ENCODE measurements at regions not wholly inside any gene's neighbourhood (a gene's known extent, or its start where the extent isn't known, plus 50 kb on each side); places are given as distances from the start of the nearest gene placed in this dataset.

DNA sequence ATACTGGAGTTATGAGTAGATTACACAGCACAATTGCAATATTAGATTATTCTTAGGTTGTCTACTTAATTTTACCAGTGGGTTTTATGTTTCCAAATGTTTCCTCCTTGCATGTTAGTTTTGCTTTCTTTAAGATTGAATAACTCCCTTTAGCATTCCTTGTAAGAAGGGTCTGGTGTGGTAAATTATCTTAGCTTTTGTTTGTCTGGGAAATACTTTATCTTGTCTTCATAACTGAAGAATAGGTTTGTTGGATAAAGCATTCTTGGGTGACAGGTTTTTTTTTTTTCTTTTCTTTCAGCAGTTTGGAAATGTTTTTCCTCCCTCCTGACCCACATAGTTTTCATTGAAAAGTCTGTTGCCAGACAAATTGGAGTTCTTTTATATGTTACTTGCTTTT is 531.1 kb downstream of the ANXA1 start:
- DNase-seq = no peak

DNA sequence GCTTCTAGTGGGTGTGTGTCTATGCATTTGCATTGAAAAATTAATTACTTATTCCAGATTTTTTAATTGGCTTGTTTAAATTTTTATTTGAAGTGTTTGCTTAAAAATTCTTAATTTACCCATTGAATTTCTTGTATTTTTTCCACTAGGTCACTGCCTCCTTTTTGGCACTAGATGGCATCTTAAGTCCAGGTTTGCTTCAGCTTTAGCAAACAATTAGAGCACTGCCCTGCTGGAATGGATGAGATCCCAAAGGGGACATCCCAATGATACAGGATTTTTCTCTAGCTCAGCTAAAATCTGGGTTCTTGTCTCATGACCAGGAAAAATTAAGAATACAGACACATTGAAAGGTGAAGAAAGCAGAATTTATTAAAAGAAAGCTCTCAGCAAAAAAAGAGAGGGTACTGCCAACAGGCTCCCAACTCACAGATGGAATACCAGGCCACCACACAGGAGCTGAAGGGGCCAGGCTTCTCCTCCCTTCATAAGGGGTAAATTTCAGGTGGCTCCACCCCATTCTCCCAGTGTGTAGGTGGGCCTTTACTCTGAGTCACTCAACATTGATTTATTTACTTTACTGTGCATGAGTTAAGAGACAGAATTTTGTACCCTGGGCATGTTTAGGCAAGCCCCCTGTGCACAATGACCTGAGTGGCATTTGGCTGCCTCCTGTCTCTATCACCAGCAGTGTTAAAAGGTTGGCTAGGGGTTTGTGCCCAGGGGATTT is 532.4 kb downstream of the ANXA1 start:
- DNase-seq = no peak

DNA sequence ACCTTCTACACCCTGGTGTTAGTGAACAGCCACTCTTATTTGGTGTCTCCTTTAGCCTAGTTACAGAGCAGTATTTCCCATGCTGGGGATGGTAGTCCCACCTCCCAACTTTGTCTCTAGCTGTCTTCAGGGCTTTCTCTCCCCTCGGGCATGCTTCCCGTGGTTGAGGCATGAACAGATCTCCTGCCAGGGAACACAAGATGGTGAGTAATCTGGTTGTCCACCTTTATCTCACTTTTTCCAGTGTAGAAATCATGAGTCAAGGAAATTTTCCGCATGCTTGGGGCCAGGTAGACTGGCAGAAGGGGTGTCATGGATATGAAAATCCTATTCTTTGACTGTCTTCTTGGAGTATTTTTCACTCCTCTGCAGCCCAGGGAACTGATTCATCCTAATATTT is 532.9 kb downstream of the ANXA1 start:
- no peak for DNase-seq

DNA sequence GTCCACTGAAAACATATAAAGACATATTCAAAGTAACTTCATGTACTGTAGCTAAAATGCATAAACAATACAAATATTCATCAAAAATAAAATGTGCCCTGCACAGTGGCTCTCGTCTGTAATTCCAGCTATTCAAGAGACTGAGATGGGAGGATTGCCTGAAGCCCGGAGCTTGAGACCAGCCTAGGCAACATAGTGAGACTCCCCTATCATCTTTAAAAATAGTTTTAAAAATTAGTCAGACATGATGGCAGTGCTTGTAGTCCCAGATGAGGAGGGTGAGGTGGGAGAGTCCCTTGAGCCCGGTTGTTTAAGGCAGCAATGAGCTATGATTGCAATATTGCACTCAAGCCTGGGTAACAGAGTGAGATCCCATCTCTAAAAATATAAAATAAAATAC is 534.1 kb downstream of the ANXA1 start:
- DNase-seq = no peak

DNA sequence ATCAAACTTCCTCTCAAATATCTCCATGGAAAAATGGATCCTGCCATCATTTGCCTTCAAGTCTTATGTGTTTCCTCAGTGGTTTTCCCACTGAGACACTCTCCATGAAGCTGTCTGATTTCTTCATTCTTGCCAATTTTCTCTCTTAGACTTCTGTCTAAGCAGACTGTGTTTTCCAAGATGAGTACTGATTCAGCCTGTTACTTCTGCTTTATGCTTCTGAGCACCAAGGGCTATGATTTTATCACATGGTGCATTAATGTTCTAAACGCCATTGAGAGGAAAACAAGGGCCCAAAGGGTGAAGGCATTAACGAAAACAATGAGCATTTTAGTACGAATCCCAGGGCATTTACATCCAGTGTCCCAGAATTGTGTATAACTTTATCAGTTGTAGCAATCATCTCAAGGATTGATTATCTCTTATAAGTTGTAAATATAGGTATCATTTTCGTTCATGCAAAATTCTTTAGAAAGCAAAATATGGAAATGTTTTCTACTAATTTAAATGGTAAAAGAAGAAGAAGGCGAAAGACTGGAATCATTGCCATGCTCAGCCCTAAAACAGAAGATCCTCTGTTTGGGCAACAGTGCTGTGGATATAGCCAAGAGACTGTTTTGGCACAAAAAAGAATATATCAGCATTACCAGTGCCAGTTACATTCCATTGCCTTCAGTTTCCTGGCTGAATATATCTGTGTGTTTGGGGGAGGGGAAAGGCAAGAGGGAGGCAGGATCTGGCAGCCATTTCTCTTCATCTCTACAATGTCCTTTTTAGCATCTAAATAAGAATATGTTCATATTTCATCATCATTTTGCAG is 537.6 kb downstream of the ANXA1 start:
- DNase-seq = no peak

DNA sequence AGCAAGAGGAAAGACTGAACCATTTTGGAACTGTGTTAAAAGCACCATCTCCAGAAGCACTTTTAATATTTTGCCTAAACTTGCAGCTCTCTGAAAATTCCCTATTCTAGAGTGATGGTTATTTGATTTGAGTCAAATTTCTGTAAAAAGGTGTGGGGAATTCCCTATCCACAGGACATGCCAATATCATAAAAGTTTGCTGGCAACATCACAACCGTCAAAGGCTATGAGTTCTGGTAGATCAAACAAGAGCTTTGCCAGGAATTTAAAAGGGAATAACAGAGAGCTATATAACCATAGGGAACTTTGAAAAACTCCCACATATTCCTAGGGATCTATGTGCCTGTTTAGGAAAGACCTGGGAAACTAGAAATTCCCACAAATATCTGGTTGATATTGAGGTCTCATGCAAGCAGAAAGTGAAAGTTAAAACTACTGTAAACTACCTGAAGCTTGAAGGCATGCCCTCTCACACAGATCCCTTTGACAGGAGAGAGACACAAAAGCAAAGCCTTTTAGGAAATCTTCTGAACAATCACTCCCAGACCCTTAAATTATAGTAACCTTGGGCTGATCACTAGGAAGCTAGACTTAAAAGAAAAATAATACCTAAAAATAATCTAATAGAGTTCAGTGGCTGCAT is 549.9 kb downstream of the ANXA1 start:
- no peak for DNase-seq

DNA sequence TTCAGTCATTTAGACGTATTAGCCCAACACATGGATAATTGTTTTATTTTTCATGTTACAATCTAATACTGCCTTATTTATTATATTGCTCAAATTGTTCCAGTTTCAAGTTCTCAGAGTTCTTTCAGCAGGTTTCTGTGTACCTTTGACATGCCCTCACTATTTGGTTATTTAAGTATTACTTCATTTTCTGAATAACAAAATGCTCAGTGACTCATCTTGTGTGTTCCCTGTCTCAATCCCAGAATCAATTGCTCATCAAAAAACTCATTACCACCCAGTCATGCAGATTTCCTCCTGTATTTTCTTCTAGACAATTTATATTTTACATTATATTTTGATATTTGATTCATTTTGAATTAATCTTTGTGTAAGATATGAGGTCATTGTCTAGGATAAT is 562.6 kb downstream of the ANXA1 start:
- no peak for DNase-seq

DNA sequence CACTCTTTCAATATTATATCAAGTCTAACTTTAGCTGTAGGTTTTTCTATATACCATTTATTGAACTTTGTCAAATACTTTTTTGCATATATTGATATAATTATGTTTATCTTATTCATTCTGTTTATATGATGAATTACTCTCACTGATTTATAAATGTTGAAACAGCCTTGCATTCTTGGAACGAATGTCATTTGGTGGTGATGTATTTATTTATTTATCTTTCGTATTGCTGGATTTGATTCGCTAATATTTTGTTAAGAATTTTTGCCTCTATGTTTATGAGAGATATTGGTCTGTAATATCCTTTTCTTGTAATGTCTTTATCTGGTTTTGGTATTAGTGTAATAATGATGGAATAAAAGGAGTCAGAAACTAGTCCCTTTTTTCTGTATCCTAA is 563.9 kb downstream of the ANXA1 start:
- no peak for DNase-seq

DNA sequence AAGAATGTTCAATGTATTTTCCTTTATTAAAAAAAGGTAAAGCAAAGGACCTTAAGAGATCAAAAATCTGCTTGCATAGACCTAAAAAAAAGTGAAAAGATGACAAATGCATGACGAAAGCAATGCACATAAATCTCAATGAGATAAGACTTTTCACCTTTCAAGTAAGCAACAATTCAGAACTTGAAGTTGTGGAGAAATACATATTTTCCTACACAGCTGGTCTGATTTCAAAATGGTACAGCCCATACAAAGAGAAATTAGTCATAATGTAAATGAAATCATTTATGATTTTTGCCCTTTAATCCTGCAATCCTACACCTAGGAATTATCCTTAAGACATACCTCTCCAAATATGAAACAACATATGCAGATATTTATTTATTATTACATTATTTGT is 568.0 kb downstream of the ANXA1 start:
- DNase-seq = no peak

DNA sequence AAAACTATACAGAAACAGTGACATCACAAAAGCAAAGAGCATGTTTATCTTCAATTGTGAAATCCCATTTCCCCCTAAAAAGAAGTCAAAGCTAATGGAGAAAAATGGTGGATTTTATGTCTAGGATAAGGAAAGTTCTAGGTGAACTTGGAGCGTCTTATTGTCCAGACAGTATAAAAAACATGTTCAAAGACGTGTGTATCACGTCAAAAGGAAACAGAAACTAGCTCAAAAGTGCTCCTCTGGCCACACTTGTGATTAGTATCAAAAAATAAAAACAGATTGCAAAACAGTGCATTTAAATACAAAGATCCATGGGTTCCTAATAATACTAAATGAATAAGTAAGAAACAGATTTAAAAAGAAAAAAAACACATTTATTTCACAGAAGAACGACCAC is 568.9 kb downstream of the ANXA1 start:
- DNase-seq = no peak

DNA sequence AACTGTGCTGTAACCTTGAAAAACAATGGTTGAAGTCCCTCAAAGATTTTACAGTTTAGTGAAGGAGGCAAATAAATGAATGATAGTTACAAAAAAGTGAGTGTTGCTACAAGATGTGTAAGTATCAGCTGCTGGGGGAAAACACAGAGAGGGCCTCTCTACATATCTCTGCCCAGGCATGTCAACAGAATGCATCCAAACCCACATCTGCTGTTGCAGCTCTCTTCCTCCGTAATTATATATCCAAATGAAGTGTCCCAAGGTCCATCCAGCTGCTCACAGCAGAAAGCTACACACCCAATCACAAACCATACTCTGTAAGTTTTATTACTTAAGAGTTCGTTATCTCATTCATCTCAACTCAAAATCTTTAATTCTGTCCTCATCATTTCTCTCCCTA is 584.6 kb downstream of the ANXA1 start:
- DNase-seq = no peak

DNA sequence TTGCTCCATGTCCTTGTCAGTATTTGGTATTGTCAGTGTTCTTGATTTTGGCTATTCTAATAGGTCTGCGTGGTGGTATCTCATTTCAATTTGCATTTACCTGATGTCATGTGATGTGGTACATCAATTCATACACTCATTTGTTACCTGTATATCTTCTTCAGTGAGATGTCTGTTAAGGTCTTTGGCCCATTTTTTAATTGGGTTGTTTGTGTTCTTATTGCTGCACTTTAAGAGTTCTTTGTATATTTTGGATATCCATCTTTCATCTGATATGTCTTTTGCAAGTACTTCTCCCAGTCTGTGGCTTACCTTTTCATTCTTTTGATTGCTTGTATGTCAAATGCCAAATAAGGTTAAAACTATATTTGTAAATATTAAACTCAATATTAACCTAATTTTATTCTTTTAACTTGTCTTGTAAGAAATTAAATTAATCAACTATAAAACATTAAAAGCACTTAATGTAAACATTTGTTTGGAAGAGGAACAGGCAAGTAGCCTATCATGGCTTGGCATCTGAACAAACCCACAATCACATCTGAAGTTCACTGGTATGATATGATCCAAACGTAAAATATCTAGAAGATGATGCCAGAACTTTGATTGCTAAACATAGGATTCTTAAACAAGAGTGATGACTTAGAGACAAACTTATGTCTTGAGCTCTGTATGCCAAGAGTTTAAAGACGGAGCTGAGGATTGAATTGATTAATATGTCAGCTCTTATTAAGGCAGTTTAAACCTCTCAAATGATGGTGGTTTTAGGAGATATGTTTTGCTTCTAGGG is 587.3 kb downstream of the ANXA1 start:
- DNase-seq = no peak

DNA sequence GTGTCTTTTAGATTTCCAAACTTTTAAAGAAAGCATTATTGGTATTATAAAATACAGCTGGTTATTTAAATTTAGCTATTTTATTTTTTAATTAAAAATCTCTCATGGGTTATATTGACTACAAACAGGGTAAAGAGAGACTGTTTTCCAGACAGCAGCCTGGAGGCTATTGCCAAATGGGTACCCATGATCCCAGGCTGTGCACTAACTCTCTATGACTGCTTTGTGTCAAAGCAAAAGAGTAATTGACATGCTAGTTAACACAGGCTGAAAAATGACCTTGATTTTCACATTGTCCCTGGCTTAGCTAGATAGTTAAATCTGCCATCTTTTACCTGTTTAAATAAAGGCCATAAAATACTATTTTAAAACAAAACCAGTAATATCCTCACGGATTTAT is 589.7 kb downstream of the ANXA1 start:
- no peak for DNase-seq

DNA sequence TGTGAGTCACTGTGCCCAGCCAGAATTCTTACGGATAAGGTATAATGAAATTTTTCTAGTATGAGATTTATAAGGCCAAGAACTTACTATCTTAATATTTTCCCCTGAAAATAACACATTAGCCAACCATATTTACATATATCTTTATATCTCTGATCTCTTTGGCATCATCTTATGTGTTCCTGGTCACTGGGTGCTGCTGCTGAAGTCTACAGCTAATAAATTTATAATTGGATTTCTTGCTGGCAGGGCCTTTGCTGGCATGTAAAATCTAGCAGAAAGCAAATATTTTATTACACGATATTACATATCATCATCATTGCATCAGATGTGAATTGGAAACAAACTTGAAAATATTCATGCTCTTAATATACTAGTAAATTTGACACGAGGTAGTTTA is 590.7 kb downstream of the ANXA1 start:
- DNase-seq = no peak

DNA sequence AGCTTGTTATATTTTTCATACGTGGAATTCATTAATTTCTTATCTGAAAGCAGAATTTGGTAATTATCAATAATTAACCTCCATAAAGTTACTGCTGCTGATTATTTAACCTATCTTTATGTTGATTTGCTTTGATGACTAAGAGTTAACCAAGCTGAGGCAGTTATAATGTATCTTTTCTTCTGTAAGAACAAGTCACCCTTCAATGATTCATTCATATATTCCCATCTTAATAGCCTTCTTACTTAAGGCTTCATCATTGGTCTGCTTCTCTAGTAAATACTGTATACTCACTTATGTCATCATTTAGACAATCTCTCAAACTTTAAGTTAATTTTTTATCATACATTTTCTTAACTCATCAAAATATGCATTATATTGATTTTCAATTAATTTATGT is 592.2 kb downstream of the ANXA1 start:
- DNase-seq = no peak

DNA sequence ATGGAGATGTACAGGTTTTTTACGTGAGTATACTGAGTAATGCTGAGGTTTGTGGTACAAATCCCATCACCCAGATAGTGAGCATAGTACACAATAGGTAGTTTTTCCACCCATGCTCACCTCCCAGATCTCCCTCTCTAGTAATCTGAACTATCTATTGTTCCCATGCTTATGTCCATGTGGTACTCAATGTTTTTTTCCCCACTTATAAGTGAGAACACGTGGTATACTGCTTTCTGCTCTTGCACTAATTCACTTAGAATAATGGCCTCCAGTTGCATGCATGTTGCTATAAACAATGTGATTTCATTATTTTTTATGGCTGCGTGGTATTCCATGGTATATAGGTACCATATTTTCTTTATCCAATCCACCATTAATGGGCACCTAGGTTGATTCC is 593.9 kb downstream of the ANXA1 start:
- DNase-seq = no peak

DNA sequence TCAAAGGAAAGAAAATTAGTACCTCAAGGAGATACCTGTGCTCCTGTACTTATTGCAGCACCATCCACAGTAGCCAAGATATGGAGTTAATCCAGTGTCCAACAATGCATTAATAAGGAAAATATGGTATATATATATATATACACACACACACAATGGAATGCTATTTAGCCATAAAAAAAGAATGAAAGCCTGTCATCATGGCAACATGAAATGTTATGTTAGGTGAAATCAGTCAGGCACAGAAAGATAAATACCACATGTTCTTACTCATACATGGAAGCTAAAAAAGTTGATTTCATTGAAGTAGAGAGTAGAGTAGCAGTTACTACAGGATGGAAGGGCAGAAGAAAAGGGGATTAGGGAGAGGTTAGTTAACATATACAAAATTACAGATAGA is 601.5 kb downstream of the ANXA1 start:
- no peak for DNase-seq

DNA sequence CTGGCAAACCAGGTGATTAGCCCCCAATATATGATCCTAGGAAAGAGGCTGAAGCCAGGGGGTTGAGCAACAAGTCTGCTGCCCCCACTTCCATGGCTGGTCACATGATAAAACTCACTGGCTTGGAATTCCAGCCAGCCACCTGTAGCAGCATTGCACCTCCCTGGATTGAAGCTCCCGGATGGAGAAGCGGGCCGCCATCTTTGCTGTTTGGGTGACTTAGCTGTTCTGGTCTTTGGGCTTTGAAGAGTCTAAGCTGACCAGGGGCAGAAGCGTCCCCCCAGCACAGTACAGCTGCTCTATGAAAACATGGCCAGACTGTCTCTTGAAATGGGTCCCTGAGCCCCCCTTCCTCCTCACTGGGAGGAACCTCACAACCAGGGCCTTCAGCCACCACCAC is 610.2 kb downstream of the ANXA1 start:
- no peak for DNase-seq

DNA sequence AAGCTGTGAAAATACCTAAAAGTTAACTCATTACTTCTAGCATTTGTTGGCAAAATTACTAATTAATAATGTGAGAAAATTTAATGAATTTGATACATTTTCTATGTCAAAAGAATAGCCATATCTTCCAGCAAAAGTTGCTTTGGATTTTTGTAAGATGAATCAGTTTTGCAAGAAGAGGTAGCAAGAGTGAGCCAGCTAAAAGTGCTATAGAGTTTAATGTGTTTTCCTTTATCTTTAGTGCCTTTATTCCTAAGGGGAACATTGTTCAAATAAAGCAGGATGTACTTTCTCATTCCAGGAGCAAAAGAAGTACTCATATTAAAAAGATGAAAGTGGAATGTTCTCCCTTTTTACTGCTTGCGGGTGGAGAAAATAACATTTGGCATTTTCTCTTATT is 622.2 kb downstream of the ANXA1 start:
- DNase-seq = no peak

DNA sequence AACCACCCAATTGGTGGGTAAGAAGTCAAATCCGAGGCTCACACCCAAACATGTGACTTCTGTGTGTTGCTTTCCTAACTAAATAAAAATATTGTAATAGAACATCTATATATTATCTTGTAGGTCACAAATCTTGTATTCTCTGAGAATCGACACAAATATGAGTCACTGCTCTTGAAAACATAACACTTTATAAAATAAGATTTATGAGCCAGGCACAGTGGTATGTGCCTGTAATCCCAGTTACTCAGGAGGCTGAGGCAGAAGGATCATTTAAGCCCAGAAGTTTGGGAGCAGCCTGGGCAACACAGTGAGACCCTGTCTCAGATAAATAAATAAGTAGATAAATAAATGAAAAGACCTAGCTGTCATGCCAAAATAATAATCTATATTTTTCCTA is 624.1 kb downstream of the ANXA1 start:
- no peak for DNase-seq

DNA sequence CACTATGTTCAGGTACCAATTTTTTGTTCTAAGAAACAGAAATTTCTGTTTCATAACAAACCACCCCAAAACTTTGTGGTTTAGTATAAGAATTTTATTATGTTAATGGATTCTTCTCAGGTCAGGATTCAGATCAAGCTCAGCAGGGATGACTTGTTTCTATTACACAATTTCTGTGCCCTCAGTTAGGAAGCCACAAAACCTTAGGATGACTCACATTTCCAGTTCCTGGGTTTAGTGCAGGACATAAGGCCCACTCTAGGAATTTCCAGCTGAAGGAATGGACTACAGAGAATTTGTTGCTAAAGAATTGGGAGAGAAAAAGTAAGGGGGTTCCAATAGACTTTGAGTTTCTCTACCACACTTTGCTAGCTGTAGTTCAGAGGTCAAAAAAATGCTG is 629.3 kb downstream of the ANXA1 start:
- DNase-seq = no peak

DNA sequence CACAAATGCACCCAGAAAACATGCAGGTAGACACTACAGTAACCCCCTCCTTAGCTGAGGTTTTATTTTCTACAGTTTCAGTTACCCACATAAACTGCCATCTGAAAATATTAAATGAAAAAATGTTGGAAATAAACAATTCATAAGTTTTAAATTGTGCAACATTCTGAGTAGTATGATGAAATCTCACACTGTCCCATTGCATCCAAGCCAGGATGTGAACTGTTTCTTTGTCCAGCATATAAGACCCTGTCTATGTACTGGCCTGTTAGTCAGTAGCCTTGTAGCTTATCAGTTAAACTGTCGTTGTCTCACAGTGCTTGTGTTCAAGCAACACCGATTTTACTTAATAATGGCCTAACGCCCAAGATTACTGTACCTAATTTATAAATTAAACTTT is 630.5 kb downstream of the ANXA1 start:
- DNase-seq = no peak

DNA sequence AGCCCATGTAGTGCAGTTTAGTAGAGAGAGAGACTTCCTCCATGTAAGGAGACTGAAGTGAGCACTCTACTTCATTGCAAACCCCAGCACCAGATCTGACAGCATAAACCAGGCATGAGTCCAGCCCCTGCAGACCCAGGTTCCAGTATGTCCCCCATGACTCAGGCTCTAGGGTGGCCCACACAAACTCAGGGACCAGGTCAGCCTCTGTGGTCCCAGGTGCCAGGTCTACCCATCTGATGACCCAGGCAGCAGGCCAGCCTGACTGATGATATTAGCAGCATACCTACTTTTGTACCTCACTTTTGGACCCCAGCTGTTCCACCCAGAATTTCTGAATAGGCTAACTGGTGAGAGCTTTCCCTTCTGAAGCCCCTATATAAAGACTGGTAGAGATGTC is 647.8 kb downstream of the ANXA1 start:
- no peak for DNase-seq

Measured in right forelimb (tissue), 1 donor.